Heart right ventricle (tissue), 16 donors: ENCODE measurements at regions not wholly inside any gene's neighbourhood (a gene's known extent, or its start where the extent isn't known, plus 50 kb on each side); places are given as distances from the start of the nearest gene placed in this dataset.

Source experiments
- ATAC-seq, 8 donors: fragments of 200-7000 bp; cut with Tn5 transposase; one replicate each; pipeline ENCODE4 v1.9.1; 2020; ENCODE audit warnings: mild to moderate bottlenecking in 8 of 8, moderate library complexity in 8 of 8, moderate number of reproducible peaks in 1 of 8
- DNase-seq, 2 donors: peaks; one replicate each; pipeline ENCODE4 v3.0.0-alpha.2; 2020
- H3K27ac ChIP-seq, 10 donors: fragments of 200-600 bp; sonication (generic) in 2 of 10; one replicate each; pipeline versions ENCODE4 v1.5.0 to v1.8.0; 2020 to 2022; ENCODE audit warnings: mild to moderate bottlenecking in 3 of 10
- H3K27me3 ChIP-seq, 7 donors: fragments of 200-600 bp; one replicate each; pipeline ENCODE4 v1.8.0; 2021 to 2022; ENCODE audit warnings: mild to moderate bottlenecking in 2 of 7
- H3K36me3 ChIP-seq, 9 donors: fragments of 200-600 bp; sonication (generic) in 1 of 9; one replicate each; pipeline versions ENCODE4 v1.5.0 to v1.8.0; 2020 to 2022; ENCODE audit warnings: mild to moderate bottlenecking in 2 of 9
- H3K4me1 ChIP-seq, 9 donors: fragments of 200-600 bp; sonication (generic) in 1 of 9; one replicate each; pipeline versions ENCODE4 v1.5.0 to v1.8.0; 2020 to 2022; ENCODE audit warnings: mild to moderate bottlenecking in 4 of 9
- H3K4me3 ChIP-seq, 10 donors: fragments of 200-600 bp; sonication (generic) in 2 of 10; one replicate each; pipeline versions ENCODE4 v1.5.0 to v1.8.0; 2020 to 2022; ENCODE audit warnings: mild to moderate bottlenecking in 7 of 10, moderate library complexity in 2 of 10
- H3K9me3 ChIP-seq, 11 donors: fragments of 200-600 bp in 10 of 11; sonication (generic) in 2 of 11; one replicate each; pipeline versions ENCODE4 v1.5.0 to v1.8.0; 2013 to 2022; ENCODE audit warnings: mild to moderate bottlenecking in 2 of 11, control low read depth in 1 of 11, moderate library complexity in 1 of 11
- WGBS, 2 donors: extraction: QIAGEN DNeasy Blood & Tissue Kit; methylation state at CpG; one replicate each; pipeline ENCODE4 v1.1.7; 2013; ENCODE audit warnings: inconsistent platforms in 1 of 2; 5-methylcytosine and 5-hydroxymethylcytosine counted together
- intact Hi-C, 10 donors: fragments of 100-400 bp; cut with DNase I; formaldehyde crosslinking; loops; one replicate each; pipeline versions ENCODE4 v1.11.1 to v1.14.2; 2022
- TF ChIP-seq, protein P1 (sequence below), 9 donors: fragments of 200-600 bp; sonication (generic) in 2 of 9; IDR thresholded peaks; one replicate each; pipeline versions ENCODE4 v1.5.0 to v1.8.0; 2021 to 2022; ENCODE audit warnings: antibody characterized with exemption in 9 of 9, mild to moderate bottlenecking in 5 of 9, moderate library complexity in 1 of 9
- donor health status: Arrhythmogenic right ventricular cardiomyopathy.
- donor health status: ischemic (EF 13 %, LVEDD 7.1; RV severe dilation, severe dysfunction).
- donor health status: healthy with polysubstance abuse.
- donor health status: DM: no; HTN: yes; CAD: no.
- donor health status: DM: no; HTN: no; CAD: no.
- donor health status: ischemic (EF 25% LVEDD 6.9; RV normal size, moderate dysfunction).
- donor health status: ischemic (EF 25% LVEDD 5.7; RV mildly dilated, moderate dysfunction).
- donor health status: healthy.
- donor health status: DM: yes; HTN: yes; CAD: no.
- donor health status: Ischemic cardiomyopathy.
- donor health status: ischemic (EF 35%, LVEDD 5.7; RV mildly dilated, moderate dysfunction).
- donor health status: nonischemic (EF 11% LVEDD 7.7; RV severe dilation, severe dysfunction).
- donor health status: DM: yes; HTN: yes; CAD: no.
- donor health status: PGD.
- donor health status: ischemic (EF 29% LVEDD 5.4; RV normal size, mild dysfunction).
- donor health status: nonischemic (EF 23%, LVEDD 6.1; RV moderate dilation, normal function).

DNA sequence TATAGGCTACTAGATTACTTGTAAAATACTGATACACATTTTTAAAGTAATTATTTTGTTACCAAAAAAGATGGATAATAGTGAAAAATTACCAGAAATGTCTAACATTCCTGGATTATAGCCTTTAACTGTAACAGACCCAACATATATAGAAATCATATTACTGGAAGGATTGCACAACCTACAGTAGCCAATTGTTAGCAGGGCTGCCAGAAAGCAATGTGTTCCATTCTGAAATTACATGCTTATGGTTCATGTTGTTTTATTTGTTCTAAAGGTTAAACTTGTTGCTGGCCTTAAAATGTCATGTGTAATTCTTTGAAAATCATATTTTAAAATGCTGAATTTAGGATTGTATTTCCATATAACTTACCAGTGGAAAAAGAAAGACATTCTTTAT lies 793.6 kb upstream of the ACVR2A start:
- H3K4me3 ChIP-seq: no peak overlapping the region
- intact Hi-C loops: loop anchor here in 1 of 10 donors (10.0 kb wide), 1 partner anchor 1934 kb away; no protein-coding TSS in a partner anchor
- TF ChIP-seq, protein P1, sequence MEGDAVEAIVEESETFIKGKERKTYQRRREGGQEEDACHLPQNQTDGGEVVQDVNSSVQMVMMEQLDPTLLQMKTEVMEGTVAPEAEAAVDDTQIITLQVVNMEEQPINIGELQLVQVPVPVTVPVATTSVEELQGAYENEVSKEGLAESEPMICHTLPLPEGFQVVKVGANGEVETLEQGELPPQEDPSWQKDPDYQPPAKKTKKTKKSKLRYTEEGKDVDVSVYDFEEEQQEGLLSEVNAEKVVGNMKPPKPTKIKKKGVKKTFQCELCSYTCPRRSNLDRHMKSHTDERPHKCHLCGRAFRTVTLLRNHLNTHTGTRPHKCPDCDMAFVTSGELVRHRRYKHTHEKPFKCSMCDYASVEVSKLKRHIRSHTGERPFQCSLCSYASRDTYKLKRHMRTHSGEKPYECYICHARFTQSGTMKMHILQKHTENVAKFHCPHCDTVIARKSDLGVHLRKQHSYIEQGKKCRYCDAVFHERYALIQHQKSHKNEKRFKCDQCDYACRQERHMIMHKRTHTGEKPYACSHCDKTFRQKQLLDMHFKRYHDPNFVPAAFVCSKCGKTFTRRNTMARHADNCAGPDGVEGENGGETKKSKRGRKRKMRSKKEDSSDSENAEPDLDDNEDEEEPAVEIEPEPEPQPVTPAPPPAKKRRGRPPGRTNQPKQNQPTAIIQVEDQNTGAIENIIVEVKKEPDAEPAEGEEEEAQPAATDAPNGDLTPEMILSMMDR (IDR thresholded peaks at IDR 0.05): no peak

DNA sequence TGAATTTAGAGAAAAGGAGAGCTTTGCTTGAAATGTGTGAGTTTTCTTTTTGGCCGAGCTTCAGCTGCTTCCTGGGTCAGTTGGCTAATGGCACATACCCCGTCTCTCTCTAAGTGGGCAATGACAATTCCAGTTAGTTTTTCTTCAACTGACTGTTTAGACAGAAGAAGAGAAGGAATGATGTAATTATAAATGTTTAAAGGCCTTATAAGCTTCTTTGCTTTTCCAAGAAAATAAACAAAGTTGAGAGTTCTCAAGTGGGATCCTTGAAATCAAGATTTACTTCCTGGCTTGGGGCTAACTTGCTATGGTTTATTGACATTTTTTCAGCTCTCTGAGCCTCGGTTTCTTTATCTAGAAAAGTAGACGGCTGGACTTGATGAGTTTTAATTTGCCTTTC lies 794.9 kb upstream of the ACVR2A start:
- intact Hi-C loops: loop anchor here in 4 of 10 donors (5.0 to 10.0 kb wide), 3 partner anchors 862 to 1935 kb away; no protein-coding TSS in a partner anchor
- ATAC-seq: no peak
- Histone ChIP-seq H3K9me3 (peaks cover 0 to 10% (median 0%) of the 10 kb centered on the region in 11 donors), H3K4me1 (no peaks in the 10 kb centered on the region), H3K27ac (no peak overlapping the region), H3K36me3 (no peaks in the 10 kb centered on the region), H3K4me3 (no peak overlapping the region), H3K27me3 (peaks cover 0 to 5% (median 0%) of the 10 kb centered on the region in 7 donors)
- TF ChIP-seq, protein P1 (IDR thresholded peaks at IDR 0.05): no peak
- DNase-seq: no peak
- WGBS, 2 donors: 54 to 61% methylated on average over 4 of the region's 4 CpGs

More for the DNA sequence above, 793.6 kb upstream of the ACVR2A start:
- Histone ChIP-seq H3K36me3 (no peaks in the 10 kb centered on the region), H3K27me3 (peaks cover 0 to 5% (median 0%) of the 10 kb centered on the region in 7 donors), H3K27ac (no peak overlapping the region), H3K9me3 (peaks cover 0 to 10% (median 0%) of the 10 kb centered on the region in 11 donors), H3K4me1 (no peaks in the 10 kb centered on the region)
- no peak for DNase-seq
- ATAC-seq: no peak

DNA sequence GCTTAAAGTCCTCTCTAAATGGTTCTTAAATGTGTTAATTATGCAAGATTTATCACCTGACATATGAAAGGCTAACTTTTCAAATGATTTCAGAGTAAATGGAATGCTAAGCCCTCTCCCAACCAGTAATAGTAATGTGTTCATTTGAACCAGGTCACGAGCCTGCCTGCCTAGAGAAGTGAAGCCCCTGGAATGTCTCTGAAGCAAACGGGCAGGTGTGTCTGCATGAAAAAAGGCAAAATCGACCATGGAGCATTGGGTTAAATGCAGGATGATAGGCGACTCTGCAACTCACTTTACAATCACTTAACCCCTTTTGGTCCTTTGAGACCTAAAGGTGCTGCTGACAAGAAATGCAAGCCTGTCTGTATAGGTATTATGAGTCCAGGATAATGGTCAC lies 798.4 kb upstream of the ACVR2A start:
- DNase-seq (no peak), ATAC-seq (no peak)
- intact Hi-C loops: loop anchor here in 3 of 10 donors (5.0 to 10.0 kb wide), 2 partner anchors 866 to 868 kb away; no protein-coding TSS in a partner anchor
- H3K4me1 ChIP-seq: no peaks in the 10 kb centered on the region
- no peak overlapping the region for H3K27ac ChIP-seq
- H3K27me3 ChIP-seq: peaks cover 0 to 5% (median 0%) of the 10 kb centered on the region in 7 donors
- H3K36me3 ChIP-seq: no peaks in the 10 kb centered on the region
- H3K4me3 ChIP-seq: no peak overlapping the region
- TF ChIP-seq, protein P1 (IDR thresholded peaks at IDR 0.05): no peak
- H3K9me3 ChIP-seq: no peaks in the 10 kb centered on the region
- WGBS, 2 donors: 67 to 71% methylated on average over 4 of the region's 4 CpGs

DNA sequence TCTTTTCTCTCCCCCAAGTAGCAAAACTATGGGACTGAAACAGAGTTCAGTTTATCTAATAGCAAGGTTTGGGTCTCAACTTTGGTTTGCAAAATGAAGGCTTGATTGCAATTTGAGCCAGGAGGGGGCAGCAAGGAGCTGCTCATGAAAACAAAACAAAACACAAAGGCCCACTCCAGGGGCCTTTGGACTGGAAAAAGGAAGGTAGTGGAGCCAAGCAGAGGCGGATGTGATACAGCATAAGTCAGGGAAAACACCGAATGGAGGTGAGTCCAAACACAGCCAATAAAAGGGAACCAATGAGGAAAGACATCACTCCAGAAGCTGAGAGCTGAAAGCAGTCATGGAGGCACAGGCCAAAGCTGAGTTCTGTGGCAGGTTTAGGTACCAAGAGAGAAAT lies 799.7 kb upstream of the ACVR2A start:
- Histone ChIP-seq H3K4me1 (no peaks in the 10 kb centered on the region), H3K27me3 (no peaks in the 10 kb centered on the region), H3K36me3 (no peaks in the 10 kb centered on the region), H3K9me3 (no peaks in the 10 kb centered on the region), H3K27ac (no peak overlapping the region), H3K4me3 (no peak overlapping the region)
- 44 to 46% methylated on average over 2 of the region's 2 CpGs for WGBS, 2 donors
- intact Hi-C loops: loop anchor here in 3 of 10 donors (5.0 to 10.0 kb wide), 2 partner anchors 867 to 870 kb away; no protein-coding TSS in a partner anchor
- TF ChIP-seq, protein P1 (IDR thresholded peaks at IDR 0.05): peak in 8 of 9 donors; percentile 40 to 69 (median 61)
- DNase-seq: peak in 1 of 2 donors; percentile 17
- peak in 1 of 8 donors; percentile 33 for ATAC-seq
